DMS153 treated with DMSO at 0.1 percent for 48 hours (cell line): ENCODE measurements at regions not wholly inside any gene's neighbourhood (a gene's known extent, or its start where the extent isn't known, plus 50 kb on each side); places are given as distances from the start of the nearest gene placed in this dataset.

Experiments
- DNase-seq: peaks from one replicate; lab custom pipeline; 2025; ENCODE audit not compliant: unreplicated experiment; lab: John Stamatoyannopoulos, UW

- no peak for DNase-seq
Observed at GRCh38 chrX:10047133-10047532, 80.0 kb downstream of the CLDN34 start.

GRCh38 chrX:10047631-10048030 is 80.5 kb downstream of the CLDN34 start:
- no peak for DNase-seq

DNA sequence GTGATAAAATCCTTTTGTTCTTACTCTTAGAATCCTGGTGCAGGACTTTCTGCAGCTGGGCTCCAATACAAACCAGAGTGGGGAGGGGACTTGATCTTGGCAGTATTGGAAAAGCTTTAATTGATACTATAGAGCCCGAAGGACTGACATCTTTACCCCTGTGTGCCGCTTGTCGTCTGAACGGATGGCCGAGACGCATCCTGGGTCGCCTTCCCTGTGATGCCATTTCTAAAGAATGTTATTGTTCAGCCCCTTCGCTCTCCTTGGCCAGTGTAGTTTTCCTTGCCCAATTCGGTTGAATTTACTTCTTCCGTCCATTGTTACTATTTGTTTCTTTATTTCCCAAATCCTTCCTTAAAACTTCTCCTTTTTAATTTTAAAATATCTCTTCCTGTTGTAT is 80.9 kb downstream of the CLDN34 start:
- no peak for DNase-seq

DNA sequence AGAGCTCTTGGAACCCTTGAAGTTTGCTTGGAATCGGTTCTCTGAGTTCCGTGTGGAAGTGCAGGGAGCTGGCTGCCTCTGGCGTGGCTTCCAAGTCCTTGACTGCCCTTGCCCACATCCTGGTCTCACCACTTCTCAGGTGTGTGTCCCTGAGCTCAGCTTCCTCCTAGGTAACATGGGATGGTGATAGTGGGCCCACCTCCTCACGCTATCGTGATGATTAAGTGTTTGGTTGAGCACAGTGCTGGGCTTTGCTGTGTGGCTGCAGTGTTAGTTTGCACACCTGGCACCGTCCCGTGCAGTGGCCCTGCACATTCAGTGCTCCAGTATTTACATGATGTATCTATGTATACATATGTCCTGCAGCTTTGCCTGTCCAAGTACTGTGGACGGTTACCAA is 81.5 kb downstream of the CLDN34 start:
- DNase-seq = no peak

DNA sequence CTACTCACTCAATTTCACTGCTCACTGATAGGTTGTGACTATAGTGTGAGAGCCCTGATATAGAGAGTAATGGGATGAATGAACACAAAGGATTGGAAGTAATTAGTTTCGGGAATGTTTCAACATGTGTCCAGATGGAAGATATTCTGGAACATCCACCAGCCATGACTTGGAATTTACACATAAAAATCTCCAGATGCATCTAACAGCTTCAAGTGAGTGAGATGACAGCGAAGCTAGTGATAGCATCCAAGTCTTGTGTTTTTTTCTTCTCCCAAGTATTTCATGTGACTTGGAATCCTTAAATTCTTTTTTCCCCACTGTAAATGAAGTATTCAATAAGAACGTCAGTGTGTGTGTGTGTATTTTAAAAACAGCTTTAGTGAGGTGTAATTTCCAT is 82.1 kb downstream of the CLDN34 start:
- DNase-seq = no peak

DNA sequence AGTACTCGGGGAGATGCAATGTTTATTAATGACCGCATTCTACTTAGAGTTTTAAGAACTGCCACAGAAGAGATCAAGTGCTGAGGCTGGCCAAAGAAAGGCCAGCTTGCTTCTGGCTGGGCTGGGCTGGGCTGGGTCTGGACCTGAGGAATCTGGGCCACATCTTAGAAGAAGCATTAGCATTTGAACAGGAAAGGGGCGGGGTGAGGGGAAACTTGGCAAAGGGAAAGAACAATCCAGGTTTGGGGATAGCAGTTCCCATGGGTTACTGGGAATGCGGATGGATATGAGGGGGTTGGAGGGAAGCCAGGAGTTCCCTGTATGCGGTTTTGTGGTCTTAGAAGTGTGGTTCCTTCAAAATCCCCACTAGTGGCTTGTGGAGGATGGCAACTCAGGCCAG is 83.3 kb downstream of the CLDN34 start:
- no peak for DNase-seq

- no peak for DNase-seq
Observed at GRCh38 chrX:10051866-10052480, 84.8 kb downstream of the CLDN34 start.

- no peak for DNase-seq
Observed at GRCh38 chrX:10052906-10053625, 85.9 kb downstream of the CLDN34 start.

- no peak for DNase-seq
Observed at GRCh38 chrX:10054396-10054795, 87.2 kb downstream of the CLDN34 start.

DNA sequence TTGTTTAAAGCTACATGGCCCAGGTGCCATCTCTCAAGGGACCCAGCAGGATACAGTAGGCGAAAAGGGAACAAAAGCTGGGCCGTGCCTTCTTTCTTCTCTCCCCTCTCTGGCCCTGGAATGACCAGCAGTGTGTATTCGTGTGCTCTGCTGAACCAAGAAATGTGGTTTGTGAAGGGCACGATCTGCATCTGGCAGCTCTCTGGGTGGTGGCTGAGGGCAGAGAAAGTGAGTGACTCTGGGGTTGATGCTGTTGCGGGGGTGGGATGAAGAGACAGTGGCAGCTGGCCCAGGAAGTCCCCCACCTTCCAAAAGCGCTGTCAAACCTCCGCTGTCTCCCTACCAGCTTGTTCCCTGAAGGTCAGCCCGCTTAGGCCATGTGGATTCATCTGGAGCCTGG is 88.3 kb downstream of the CLDN34 start:
- DNase-seq = no peak

GRCh38 chrX:10062352-10062751 is 94.4 kb upstream of the CLCN4 start:
- DNase-seq = no peak

DNA sequence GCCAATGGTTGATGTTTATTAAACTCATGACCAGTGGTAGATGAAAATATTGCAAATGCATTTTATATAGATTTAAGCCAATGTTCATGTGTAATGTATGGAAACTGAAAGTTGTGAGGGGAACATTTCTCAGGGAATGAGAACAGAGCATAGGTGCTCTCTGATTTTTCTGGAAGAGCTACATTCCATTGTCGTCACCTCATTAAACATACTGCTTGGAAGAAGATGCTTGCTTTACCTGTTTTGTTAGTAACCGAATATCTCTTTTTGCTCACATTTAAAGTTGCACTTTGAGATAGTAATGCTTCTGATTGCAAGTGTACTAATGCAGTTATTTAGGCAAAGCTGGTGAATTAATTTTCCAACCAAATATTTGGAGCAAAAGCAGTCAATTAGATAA is 93.8 kb upstream of the CLCN4 start:
- DNase-seq = no peak

GRCh38 chrX:10064736-10065135 is 92.0 kb upstream of the CLCN4 start:
- no peak for DNase-seq

- DNase-seq = no peak
Observed at GRCh38 chrX:10070714-10071436, 85.9 kb upstream of the CLCN4 start.

GRCh38 chrX:10071451-10072144 is 85.2 kb upstream of the CLCN4 start:
- peak; percentile 4 for DNase-seq

DNA sequence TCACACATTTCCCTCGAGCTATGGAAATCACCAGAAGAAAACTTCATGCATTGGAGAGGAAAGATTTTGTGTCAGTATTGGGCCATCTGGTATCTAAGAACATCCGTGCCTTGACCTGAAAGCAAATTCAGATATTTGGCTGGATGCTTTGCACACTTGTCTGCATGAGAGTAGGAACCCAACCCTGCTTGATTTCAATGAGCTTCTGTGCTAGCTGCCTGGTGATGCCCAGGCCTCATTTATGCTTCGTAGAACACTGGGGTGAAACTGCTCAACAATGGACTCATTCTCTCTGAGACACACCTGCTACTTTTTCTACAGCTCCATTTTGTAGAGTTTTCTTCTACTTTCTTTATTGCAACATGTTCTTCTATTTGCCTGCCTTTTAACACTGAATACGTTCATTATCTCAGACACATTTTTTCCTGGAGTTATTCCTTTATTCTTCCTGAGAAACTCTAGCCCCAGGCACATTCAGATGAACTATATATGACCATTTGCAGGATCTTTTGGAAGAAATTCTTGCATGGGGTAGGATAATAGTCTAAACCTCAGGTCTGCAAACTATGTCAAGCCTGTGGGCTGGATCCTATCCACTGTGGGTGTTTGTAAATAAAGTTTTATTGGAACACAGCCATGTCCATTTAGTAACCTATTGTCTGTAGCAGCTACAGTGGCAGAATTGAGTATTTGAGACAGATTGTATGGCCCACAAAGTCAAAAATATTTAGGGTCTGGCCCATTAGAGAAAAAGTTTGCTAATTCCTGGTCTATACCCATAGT is 83.8 kb upstream of the CLCN4 start:
- no peak for DNase-seq

- DNase-seq = no peak
Observed at GRCh38 chrX:10073671-10074070, 83.1 kb upstream of the CLCN4 start.

- no peak for DNase-seq
Observed at GRCh38 chrX:10074241-10074941, 82.4 kb upstream of the CLCN4 start.

GRCh38 chrX:10076765-10077164 is 80.0 kb upstream of the CLCN4 start:
- DNase-seq = no peak

DNA sequence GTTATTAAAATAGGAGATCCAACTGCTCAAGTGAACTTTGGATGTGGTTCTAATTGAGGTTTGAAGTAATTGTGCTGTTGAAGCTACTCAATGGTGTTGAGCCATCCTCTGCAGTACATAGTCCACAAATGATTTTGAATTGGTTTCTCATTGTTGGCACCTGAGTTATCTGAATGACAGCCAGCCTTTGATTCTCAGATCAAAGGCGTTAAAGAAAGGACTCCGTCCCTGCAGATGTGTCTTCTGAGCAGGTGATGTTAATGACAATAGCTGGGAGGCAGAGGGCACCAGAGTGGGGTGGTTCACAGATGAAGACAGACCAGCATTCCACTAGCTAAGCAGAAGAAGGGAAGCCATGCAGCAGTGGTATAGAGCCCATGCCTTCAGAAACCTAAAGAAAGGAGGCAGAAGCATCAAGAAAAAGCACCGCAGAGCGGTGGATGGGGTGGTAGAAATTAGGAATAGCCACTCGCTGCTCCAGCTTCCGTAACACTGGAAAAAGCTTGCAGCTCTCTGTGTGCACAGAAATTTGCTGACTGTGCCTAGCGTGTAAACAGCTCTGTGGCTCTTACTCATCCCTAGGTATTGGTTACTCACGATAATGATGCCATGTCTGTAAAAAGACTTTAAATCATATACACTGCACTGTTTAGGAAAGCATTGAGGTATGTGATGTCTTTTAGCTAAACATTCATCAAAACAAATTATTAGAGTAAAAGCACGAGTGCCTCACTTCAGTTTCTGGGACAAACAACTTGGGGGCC is 79.2 kb upstream of the CLCN4 start:
- DNase-seq = no peak
